ENCODE measurements at regions not wholly inside any gene's neighbourhood (a gene's known extent, or its start where the extent isn't known, plus 50 kb on each side); places are given as distances from the start of the nearest gene placed in this dataset.

- in situ Hi-C loops (cut with HindIII; ENCODE audit: low pct_unique_long_range_greater_than_20kb, low sequenced_read_pairs), result no loop called here
- POLR2A ChIA-PET, result no interaction called here
- CTCF ChIA-PET, result interaction anchor here (0.6 kb wide), 1 partner anchor 65 kb away, joined by 3 read pairs; no protein-coding TSS in a partner anchor
- no peaks in the 10 kb centered on the region for H3K9me3 ChIP-seq (ENCODE audit: control insufficient read depth, insufficient read depth, low read depth, low read length)
- no peaks in the 10 kb centered on the region; the same call in 1 of the 2 replicates for H3K27me3 ChIP-seq (ENCODE audit: control insufficient read depth, insufficient read depth, low read length)
- H3K4me1 ChIP-seq (ENCODE audit: control insufficient read depth, insufficient read depth, low read length), result no peaks in the 10 kb centered on the region
- no peaks in the 10 kb centered on the region for H3K36me3 ChIP-seq (ENCODE audit: control insufficient read depth, insufficient read depth, low read length)
- ATAC-seq, result no peak
- no peak overlapping the region for H3K4me3 ChIP-seq (ENCODE audit: low read depth in 2 of 2, low read length in 2 of 2)
- H3K27ac ChIP-seq (ENCODE audit: low read length), result no peak overlapping the region
- intact Hi-C loops (cut with micrococcal nuclease; ENCODE audit: unreplicated experiment), result loop anchor here (10.0 kb wide), 2 partner anchors 605 to 895 kb away; no protein-coding TSS in a partner anchor
- no TSS peak for BruUV-seq (replicated peaks)
- TF ChIP-seq POLR2AphosphoS5 (IDR thresholded peaks at IDR 0.05; ENCODE audit: low read depth, low read length) (no peak), CTCF (IDR thresholded peaks at IDR 0.05) (no peak), SIN3A (IDR thresholded peaks at IDR 0.05; ENCODE audit: borderline replicate concordance, insufficient read depth, low read depth, low read length) (no peak), TCF7L2 (IDR thresholded peaks at IDR 0.05; ENCODE audit: low read depth, low read length) (no peak)
- TF ChIP-seq, protein P1, sequence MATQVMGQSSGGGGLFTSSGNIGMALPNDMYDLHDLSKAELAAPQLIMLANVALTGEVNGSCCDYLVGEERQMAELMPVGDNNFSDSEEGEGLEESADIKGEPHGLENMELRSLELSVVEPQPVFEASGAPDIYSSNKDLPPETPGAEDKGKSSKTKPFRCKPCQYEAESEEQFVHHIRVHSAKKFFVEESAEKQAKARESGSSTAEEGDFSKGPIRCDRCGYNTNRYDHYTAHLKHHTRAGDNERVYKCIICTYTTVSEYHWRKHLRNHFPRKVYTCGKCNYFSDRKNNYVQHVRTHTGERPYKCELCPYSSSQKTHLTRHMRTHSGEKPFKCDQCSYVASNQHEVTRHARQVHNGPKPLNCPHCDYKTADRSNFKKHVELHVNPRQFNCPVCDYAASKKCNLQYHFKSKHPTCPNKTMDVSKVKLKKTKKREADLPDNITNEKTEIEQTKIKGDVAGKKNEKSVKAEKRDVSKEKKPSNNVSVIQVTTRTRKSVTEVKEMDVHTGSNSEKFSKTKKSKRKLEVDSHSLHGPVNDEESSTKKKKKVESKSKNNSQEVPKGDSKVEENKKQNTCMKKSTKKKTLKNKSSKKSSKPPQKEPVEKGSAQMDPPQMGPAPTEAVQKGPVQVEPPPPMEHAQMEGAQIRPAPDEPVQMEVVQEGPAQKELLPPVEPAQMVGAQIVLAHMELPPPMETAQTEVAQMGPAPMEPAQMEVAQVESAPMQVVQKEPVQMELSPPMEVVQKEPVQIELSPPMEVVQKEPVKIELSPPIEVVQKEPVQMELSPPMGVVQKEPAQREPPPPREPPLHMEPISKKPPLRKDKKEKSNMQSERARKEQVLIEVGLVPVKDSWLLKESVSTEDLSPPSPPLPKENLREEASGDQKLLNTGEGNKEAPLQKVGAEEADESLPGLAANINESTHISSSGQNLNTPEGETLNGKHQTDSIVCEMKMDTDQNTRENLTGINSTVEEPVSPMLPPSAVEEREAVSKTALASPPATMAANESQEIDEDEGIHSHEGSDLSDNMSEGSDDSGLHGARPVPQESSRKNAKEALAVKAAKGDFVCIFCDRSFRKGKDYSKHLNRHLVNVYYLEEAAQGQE (IDR thresholded peaks at IDR 0.05; ENCODE audit: insufficient read depth in 1 of 2, low read depth in 2 of 2, low read length in 1 of 2), result no peak
- DNase-seq (ENCODE audit: low read depth, low spot score), result no peak
These were observed 179.9 kb downstream of the SEC16B start for GRCh38 chr1:177789956-177790355.

GRCh38 chr1:177786176-177786745, 183.6 kb downstream of the SEC16B start:
- intact Hi-C loops (cut with micrococcal nuclease; ENCODE audit: unreplicated experiment), result loop anchor here (10.0 kb wide), 2 partner anchors 601 to 891 kb away; no protein-coding TSS in a partner anchor
- Histone ChIP-seq H3K4me3 (ENCODE audit: low read depth in 2 of 2, low read length in 2 of 2) (no peak overlapping the region), H3K27ac (ENCODE audit: low read length) (no peak overlapping the region), H3K9me3 (ENCODE audit: control insufficient read depth, insufficient read depth, low read depth, low read length) (no peaks in the 10 kb centered on the region), H3K27me3 (ENCODE audit: control insufficient read depth, insufficient read depth, low read length) (peaks cover 4% of the 10 kb centered on the region; the same call in 1 of the 2 replicates), H3K36me3 (ENCODE audit: control insufficient read depth, insufficient read depth, low read length) (no peaks in the 10 kb centered on the region), H3K4me1 (ENCODE audit: control insufficient read depth, insufficient read depth, low read length) (no peaks in the 10 kb centered on the region)
- in situ Hi-C loops (cut with HindIII; ENCODE audit: low pct_unique_long_range_greater_than_20kb, low sequenced_read_pairs), result no loop called here
- DNase-seq (ENCODE audit: low read depth, low spot score) (no peak), ATAC-seq (no peak)
- BruUV-seq (replicated peaks), result no TSS peak
- POLR2A ChIA-PET, result no interaction called here
- TF ChIP-seq POLR2AphosphoS5 (IDR thresholded peaks at IDR 0.05; ENCODE audit: low read depth, low read length) (no peak), TCF7L2 (IDR thresholded peaks at IDR 0.05; ENCODE audit: low read depth, low read length) (no peak), SIN3A (IDR thresholded peaks at IDR 0.05; ENCODE audit: borderline replicate concordance, insufficient read depth, low read depth, low read length) (no peak), CTCF (IDR thresholded peaks at IDR 0.05) (no peak)
- TF ChIP-seq, protein P1 (IDR thresholded peaks at IDR 0.05; ENCODE audit: insufficient read depth in 1 of 2, low read depth in 2 of 2, low read length in 1 of 2), result no peak
- CTCF ChIA-PET, result no interaction called here

Data from Panc1 (cell line).